ENCODE measurements at regions not wholly inside any gene's neighbourhood (a gene's known extent, or its start where the extent isn't known, plus 50 kb on each side); places are given as distances from the start of the nearest gene placed in this dataset.

DNA sequence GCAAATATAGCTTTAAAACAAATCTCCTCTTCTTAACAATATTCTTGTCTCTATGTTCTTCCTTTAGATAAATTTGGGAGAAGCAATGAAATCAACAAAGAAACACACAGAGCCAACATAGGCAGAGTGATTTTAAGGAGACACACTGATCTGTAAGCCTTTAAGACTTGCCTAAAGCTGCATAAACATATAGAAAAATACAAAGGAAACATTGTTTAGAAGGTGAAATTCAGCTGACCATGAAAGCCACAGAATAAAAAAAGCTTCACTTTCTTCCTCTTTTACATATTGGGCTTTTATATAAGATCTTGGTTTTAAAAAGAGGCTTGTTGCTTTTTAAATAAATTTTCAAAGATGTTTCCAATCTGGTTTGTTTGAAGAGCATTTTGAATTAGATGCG lies 1277.5 kb downstream of the EFNA5 start:
- DNase-seq (no peak), ATAC-seq (ENCODE audit: low read depth) (no peak)
- Histone ChIP-seq H2BK15ac (ENCODE audit: low read depth, low read length) (no peak overlapping the region), H2AK9ac (replicated peaks; ENCODE audit: low read depth, low read length, poor library complexity) (no peak overlapping the region), H4K91ac (ENCODE audit: insufficient read depth, low read depth, low read length) (no peak overlapping the region), H2BK120ac (ENCODE audit: low read depth, low read length) (no peak overlapping the region), H2AK5ac (ENCODE audit: low read depth, low read length) (no peak overlapping the region), H3K23ac (ENCODE audit: low read depth, low read length) (no peak overlapping the region), H3K4me3 (ENCODE audit: insufficient read depth, low read depth, low read length) (no peak overlapping the region), H3K14ac (replicated peaks; ENCODE audit: low read depth, low read length) (no peak overlapping the region), H4K8ac (ENCODE audit: low read depth in 2 of 2, low read length in 2 of 2) (no peak overlapping the region), H3K4ac (ENCODE audit: low read depth, low read length) (no peak overlapping the region), H3K27me3 (ENCODE audit: control insufficient read depth, insufficient read depth, low read length) (no peaks in the 10 kb centered on the region), H3K9ac (ENCODE audit: low read depth, low read length) (no peak overlapping the region), H3K4me1 (ENCODE audit: control insufficient read depth, insufficient read depth, low read length) (no peaks in the 10 kb centered on the region), H3K56ac (ENCODE audit: extremely low read depth, insufficient read depth, low read length) (no peak overlapping the region), H3K9me3 (ENCODE audit: control insufficient read depth, insufficient read depth, low read length) (no peaks in the 10 kb centered on the region), H3K27ac (ENCODE audit: insufficient read depth, low read length) (no peak overlapping the region), H3K36me3 (ENCODE audit: control insufficient read depth, insufficient read depth, low read length) (no peaks in the 10 kb centered on the region), H2BK20ac (ENCODE audit: low read depth, low read length) (no peak overlapping the region), H4K5ac (ENCODE audit: low read depth, low read length) (no peak overlapping the region), H3K4me2 (ENCODE audit: low read depth, low read length) (no peak overlapping the region), H3K18ac (ENCODE audit: low read depth, low read length) (no peak overlapping the region), H4K20me1 (ENCODE audit: insufficient read depth, low read length) (no peaks in the 10 kb centered on the region), H3K79me1 (ENCODE audit: low read depth in 1 of 2, low read length in 2 of 2) (no peaks in the 10 kb centered on the region), H3K9me1 (ENCODE audit: insufficient read depth, low read length) (no peaks in the 10 kb centered on the region), H2BK5ac (ENCODE audit: low read depth, low read length, poor library complexity, severe bottlenecking) (no peak overlapping the region), H2AFZ (replicated peaks; ENCODE audit: low read length, poor library complexity) (no peak overlapping the region)
- in situ Hi-C loops (cut with MboI; ENCODE audit: low sequenced_read_pairs) = no loop called here
- ChIA-PET CTCF (no interaction called here), POLR2A (ENCODE audit: unreplicated experiment) (no interaction called here)
- intact Hi-C loops (cut with micrococcal nuclease) = no loop called here
- TF ChIP-seq USF2 (IDR thresholded peaks at IDR 0.05; ENCODE audit: low read depth, low read length) (no peak), MAZ (IDR thresholded peaks at IDR 0.05; ENCODE audit: borderline replicate concordance, low read depth, low read length) (no peak), CHD1 (IDR thresholded peaks at IDR 0.05; ENCODE audit: low read depth, low read length) (no peak), SMC3 (IDR thresholded peaks at IDR 0.05; ENCODE audit: low read depth, low read length) (no peak), MXI1 (IDR thresholded peaks at IDR 0.05; ENCODE audit: borderline replicate concordance, low read depth, low read length) (no peak), FOS (IDR thresholded peaks at IDR 0.05; ENCODE audit: low read depth, low read length) (no peak), RAD21 (IDR thresholded peaks at IDR 0.05; ENCODE audit: low read length) (no peak), NFE2L2 (IDR thresholded peaks at IDR 0.05; ENCODE audit: low read depth, low read length) (no peak), RFX5 (IDR thresholded peaks at IDR 0.05; ENCODE audit: low read depth, low read length) (no peak), CEBPB (IDR thresholded peaks at IDR 0.05; ENCODE audit: low read depth, low read length) (no peak), RCOR1 (IDR thresholded peaks at IDR 0.05; ENCODE audit: insufficient replicate concordance, low read length) (no peak), BHLHE40 (IDR thresholded peaks at IDR 0.05; ENCODE audit: low read depth, low read length) (no peak)
- TF ChIP-seq, protein P1, sequence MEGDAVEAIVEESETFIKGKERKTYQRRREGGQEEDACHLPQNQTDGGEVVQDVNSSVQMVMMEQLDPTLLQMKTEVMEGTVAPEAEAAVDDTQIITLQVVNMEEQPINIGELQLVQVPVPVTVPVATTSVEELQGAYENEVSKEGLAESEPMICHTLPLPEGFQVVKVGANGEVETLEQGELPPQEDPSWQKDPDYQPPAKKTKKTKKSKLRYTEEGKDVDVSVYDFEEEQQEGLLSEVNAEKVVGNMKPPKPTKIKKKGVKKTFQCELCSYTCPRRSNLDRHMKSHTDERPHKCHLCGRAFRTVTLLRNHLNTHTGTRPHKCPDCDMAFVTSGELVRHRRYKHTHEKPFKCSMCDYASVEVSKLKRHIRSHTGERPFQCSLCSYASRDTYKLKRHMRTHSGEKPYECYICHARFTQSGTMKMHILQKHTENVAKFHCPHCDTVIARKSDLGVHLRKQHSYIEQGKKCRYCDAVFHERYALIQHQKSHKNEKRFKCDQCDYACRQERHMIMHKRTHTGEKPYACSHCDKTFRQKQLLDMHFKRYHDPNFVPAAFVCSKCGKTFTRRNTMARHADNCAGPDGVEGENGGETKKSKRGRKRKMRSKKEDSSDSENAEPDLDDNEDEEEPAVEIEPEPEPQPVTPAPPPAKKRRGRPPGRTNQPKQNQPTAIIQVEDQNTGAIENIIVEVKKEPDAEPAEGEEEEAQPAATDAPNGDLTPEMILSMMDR (conservative IDR thresholded peaks at IDR 0.05; ENCODE audit: low read depth, low read length) = no peak
- TF ChIP-seq, protein P2, sequence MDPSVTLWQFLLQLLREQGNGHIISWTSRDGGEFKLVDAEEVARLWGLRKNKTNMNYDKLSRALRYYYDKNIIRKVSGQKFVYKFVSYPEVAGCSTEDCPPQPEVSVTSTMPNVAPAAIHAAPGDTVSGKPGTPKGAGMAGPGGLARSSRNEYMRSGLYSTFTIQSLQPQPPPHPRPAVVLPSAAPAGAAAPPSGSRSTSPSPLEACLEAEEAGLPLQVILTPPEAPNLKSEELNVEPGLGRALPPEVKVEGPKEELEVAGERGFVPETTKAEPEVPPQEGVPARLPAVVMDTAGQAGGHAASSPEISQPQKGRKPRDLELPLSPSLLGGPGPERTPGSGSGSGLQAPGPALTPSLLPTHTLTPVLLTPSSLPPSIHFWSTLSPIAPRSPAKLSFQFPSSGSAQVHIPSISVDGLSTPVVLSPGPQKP (IDR thresholded peaks at IDR 0.05; ENCODE audit: borderline replicate concordance, low read depth, low read length) = no peak
- no TSS peak for BruUV-seq (replicated peaks)
- dilution Hi-C loops (cut with HindIII; ENCODE audit: low sequenced_read_pairs, unreplicated experiment) = no loop called here
- WGBS, 2 experiments (ENCODE audit: extremely low coverage in 2 of 2, insufficient read length in 1 of 2) = no CpG with 5 or more reads among the region's 1 CpG

Measured in IMR-90 (cell line).